ENCODE measurements at regions not wholly inside any gene's neighbourhood (a gene's known extent, or its start where the extent isn't known, plus 50 kb on each side); places are given as distances from the start of the nearest gene placed in this dataset.

DNA sequence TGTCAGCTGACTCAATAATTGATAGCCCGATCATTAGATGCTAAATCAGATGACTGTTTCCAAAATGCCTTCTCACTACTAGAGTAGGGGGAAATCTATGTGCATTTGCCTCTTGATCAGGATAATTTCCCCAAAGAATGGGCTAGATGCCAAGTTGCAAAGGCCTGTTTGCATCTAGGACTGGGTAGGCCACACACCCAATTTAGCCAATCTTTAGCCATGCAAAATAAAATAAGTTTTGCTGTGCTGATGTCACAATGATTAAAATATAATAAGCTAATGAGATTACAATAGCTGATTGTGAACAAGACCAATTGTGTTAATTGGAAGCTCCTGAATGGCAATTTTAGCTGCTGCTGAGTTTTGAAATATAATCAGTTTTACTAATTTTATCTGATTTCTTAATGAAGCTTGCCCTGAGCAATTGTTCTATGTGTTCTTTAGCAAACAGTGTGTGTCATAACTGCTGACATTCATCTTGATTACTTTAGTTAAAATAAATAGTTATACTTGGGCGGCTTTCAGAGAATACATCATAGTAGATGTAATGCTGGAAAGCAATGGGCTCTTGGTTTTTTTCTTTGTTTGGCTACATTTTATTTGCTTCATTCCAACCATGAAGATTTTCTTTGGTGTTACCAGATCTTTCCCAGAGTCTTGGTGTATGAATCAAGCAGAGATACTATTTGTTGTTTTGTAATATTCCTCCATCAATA lies 973.2 kb upstream of the SLC35B3 start:
- no peak for DNase-seq (ENCODE audit: low read depth in 2 of 2)

DNA sequence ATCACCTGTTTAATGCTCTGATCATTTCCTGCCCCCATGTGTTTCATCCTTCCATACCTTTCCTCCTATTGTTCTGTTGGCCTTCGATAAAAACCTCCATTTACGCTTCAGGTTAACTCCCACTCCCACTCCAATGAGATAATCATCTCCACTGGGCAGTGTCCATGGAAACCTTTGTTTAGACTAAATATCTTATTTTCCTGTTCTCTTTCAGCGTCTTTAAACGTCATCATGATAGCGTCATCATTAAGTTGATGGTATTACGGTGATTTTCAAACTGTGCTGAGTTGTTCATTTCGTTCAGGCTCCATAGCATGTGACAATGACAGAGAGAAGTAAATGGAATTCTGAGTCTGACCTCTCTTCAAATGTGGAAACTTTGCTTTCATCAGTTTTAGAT lies 970.5 kb upstream of the SLC35B3 start:
- DNase-seq (ENCODE audit: low read depth in 2 of 2), result no peak

DNA sequence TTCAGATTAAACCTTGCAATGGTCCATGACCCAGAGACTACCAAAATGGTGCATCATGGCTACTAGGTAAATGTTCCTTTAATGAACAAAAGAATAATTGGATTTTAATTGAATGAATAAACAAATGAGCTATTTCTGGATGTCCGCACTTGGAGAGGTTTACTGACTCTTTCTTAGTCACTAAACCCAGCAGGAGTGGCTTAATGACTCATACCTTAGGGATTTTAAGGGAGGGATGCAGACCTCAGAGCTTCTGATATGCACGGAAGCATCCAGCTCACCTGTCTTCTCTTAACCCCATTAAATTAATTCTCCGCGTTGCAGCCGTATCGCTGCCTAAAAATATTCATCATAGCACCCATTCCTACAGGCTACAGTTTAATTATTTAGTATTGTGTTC lies 970.0 kb upstream of the SLC35B3 start:
- DNase-seq (ENCODE audit: low read depth in 2 of 2), result no peak

DNA sequence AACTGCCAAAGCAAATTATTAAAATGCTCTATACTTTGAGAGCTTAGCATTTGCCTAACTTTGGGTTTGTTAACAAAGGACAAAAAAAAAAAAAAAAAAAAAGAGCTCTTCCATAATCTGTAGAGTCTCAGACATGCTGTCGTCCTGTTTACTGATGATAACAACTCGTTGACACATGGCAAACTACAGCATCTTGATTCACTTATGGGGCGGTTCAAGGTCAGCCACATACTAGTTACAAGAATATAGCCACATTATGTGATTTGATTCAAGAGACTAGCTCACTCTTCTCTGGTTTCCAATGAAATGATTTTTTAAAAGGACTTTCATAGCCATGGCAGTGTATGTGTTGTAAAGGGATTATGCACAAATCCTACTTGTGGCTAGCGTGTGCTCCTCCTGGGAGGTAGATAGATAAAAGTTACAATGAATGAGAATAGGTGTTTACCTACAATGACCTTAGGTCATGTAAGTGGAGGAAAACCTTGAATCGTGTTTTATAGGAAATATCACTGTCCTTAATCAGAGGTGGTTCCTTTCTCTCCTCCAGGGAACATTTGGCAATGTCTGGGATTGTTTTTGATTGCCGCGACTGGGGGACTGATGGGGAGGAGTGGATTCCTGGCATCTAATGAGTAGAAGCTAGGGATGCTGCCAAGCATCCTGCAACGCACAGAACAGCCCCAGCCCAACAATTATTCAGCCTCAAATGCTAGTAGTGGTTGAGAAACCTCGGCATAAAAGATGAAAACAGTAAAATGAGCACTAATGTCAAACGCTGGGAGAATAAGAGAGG lies 969.2 kb upstream of the SLC35B3 start:
- DNase-seq (ENCODE audit: low read depth in 2 of 2), result no peak

DNA sequence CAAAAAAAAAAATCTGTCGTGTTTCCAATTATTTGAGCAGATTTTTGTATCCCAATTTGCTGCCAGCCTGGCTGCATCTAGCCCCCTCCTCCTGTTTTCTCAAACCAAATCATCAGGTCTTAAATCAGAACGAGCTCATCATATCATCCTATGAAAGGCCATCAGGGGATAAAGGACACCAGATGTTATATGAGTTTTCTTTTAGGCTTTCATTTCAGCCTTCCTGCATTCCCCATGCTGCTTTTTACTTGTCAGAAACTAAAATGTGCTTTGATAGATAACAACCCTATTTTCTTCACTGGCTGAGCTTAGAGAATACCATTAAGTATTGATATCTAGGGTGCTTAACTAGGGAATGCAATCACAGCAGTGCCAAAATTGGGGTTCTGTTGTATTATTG lies 968.4 kb upstream of the SLC35B3 start:
- no peak for DNase-seq (ENCODE audit: low read depth in 2 of 2)

DNA sequence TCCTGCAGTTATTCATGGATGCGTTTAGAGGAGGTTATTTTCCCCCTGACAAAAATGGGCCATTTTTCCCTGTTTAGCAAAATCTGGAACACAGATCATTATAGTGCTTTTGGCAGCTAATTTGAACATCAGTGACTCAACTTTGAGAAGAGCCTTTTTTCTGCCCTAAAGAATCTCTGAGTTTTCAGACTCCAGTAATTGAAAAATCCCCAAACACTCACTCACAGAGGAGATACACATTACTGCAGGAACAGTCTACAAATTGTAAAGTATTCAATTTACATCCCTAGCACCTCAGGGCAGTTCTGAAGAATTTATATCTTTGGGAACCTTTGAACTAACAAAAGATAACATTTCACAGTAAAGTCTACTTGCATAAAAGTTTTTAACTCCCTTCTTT lies 966.6 kb upstream of the SLC35B3 start:
- DNase-seq (ENCODE audit: low read depth in 2 of 2), result no peak

DNA sequence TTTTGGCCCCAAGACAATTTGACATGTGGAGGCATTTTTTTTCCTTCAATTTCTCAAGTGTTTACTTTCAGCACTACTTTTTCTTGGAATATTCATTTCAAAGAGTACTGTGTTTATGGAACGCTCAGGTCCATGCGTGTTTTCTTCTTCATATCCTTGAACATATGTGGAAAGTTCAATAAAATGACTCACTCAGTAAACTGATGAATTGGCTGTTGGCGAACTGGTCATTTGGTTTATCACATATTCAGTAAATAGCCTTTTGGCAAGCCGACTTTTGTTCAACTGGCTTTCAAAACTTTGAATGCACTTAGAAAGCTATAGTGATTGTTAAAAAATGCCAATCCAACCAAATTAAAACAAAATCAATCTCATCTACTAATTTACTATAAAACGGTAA lies 964.6 kb upstream of the SLC35B3 start:
- no peak for DNase-seq (ENCODE audit: low read depth in 2 of 2)

DNA sequence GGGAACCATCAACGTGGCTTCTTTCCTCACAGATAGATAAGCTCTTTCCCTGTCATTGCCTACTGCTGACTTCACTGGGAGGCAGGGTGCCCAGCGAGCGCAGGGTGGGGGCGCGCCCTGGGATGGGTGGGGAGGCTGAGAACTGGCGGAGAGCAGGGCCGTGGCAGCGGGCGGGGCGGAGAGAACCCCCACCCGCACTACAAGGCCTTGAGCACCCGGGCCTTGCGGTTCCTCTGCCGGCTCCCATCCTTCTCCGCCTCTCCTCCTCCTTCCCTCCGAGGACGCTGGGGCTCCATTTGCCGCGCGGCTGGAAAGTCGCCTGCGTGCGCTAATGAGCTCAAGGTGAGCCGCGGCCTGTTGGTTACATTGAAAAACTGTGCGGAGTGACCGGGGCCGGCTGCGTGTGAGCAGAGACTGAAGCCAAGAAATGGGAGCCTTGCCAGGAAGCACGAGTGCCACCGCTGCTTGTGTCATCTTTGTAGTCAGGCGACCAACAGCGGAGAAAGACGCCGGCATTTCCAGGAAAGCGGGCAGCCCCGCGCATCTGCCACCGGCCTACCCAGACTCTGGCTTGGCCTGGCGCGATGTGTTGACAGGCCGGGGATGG lies 963.5 kb upstream of the SLC35B3 start:
- no peak for DNase-seq (ENCODE audit: low read depth in 2 of 2)

DNA sequence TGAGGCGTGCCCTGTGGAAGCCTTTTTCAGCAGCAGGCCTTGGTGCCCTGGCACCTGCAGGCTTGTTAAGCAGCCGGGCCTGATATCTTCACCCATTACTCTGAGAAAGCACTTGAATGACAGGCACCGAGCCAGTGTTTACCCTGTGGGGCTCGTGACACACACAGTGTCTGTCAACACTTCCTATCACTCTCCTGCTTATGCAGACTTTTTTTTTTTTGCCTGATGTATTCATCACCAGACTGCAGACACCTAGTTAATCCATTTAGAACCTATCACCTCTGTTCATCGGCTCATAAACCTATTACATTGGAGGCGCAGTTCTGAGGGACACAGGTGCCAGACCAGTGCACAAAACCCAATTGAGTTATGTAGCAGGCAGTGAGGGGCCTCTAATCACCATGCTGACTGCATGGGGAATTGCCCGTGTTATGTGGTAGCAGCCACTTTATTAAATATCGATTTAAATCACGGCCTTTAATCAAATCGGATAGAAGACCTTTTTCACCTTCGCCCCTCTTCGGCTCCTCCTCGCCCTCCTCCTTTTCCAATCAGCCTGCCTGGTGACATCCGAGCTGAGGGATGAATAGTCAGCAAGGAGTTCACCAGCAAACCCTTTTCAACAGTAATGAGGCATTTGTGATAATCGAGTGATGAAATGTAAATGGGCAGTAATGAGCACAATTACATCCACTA lies 962.9 kb upstream of the SLC35B3 start:
- no peak for DNase-seq (ENCODE audit: low read depth in 2 of 2)

DNA sequence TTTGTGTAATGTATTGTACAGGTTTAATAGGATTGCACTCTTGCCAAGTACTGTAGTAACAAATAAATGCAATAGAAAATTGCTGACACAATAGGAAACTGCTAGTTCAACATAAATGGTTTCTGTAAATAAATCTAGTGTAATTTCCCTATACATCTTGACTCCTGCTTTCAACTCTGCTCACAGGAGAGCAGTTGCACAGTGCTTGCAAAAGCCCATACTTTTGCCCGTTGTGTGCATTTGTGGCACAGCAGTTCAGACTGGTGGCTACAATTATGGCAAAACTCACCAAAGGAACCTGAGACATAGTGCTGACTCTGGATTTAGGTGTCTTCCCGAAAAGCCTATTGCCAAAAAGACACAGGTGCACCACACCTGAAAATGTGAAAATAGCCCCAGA lies 953.3 kb upstream of the SLC35B3 start:
- DNase-seq (ENCODE audit: low read depth in 2 of 2), result no peak

DNA sequence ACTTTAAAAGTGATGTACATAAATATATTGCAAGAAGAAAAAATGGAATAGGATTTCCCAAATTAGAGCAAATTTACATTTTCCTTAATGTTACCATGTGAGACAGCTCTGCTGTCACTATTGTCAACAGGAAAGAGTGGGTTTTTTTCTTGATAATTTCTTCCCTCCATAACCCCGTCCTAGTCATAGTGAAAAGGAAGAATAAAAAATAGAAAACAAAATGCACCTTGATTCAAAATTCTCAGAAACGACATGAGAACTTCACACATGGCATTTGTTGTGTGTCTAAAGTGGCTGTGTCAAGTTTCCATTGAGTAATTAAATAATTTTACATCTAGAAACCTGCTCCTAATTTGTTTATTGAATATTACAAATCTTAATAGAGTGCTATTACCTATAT lies 945.2 kb upstream of the SLC35B3 start:
- no peak for DNase-seq (ENCODE audit: low read depth in 2 of 2)

DNA sequence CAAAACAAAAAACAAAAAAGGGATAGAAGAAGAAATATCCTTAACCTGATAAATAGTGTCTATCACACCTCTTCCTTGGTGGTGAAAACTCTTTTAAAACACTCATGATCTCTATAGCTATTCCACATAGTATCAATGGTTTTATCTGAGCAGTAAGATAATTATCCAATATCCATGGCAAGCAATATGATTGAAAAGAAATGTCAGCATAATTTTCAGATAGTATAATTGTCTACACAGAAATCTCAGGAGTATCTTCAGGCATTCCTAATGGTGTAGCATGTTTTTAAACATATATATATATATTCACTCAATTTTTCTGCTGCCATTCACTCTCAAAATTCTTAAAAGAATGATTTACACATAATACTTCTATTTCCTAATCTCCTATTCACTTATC lies 938.0 kb upstream of the SLC35B3 start:
- DNase-seq (ENCODE audit: low read depth in 2 of 2), result no peak

DNA sequence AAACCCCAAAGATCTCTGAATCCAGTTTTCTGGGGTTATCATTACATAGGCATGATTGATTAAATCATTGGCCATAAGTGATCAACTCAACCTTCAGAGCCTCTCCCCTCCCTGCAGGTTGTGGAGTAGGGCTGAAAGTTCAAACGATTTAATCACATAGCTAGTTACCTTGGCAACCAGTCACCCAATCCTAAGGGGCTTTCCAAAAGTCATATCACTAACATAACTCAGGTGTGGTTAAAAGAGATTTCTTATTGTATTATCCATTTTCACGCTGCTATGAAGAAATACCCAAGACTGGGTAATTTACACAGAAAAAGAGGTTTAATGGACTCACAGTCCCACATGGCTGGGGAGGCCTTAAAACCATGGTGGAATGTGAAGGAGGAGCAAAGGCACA lies 935.1 kb upstream of the SLC35B3 start:
- DNase-seq (ENCODE audit: low read depth in 2 of 2), result no peak

DNA sequence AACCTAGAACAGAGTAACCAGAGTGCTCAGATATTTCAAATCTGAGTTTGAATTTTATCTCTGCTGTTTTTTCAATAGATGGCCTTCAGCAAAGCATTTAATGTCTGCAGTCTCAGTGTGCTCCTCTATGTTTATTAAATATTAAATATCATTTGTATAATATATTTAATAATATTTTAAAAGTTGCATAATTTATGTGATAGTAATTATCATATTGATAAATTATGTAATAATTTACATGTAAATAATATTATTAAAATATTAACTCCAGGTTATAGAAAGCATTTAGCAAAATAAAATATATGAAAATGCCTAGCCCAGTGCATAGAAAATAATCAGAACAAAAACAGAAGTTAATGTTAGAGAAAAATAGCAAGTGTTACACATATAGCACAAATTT lies 930.0 kb upstream of the SLC35B3 start:
- no peak for DNase-seq (ENCODE audit: low read depth in 2 of 2)

DNA sequence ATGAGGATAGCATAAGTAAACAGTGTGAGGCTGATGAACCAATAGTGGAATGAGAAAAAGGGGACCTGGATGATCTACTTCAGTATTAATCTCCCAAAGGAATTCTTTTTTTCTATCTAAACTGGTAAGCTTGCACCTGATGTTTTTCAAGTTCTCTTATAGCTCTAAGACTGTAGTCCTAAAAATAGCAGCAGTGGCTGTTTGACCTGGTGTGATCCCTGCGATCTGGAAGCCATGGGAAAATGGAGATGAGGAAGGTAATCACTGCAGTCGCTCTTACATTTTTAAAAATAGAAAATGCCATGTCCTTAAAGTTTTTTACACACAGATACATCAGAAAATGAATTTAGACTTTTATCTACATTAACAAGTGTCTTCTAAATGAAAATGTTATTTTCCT lies 926.4 kb upstream of the SLC35B3 start:
- DNase-seq (ENCODE audit: low read depth in 2 of 2), result no peak

DNA sequence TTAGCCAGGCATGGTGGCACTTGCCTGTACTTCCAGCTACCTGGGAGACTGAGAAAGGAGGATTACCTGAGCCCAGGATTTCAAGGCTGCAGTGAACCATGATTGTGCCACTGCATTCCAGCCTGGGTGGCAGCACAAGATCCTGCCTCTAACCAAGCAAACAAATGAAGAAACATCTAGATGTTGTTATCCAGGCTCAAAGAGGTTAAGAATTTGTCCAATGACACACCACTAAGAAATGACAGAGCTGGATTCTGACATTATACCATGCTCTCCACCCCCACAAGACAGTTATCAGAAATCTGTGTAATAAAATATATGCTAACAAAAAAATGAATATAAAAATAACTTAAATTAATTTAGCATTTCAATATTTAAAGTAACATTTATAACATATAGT lies 925.5 kb upstream of the SLC35B3 start:
- no peak for DNase-seq (ENCODE audit: low read depth in 2 of 2)

DNA sequence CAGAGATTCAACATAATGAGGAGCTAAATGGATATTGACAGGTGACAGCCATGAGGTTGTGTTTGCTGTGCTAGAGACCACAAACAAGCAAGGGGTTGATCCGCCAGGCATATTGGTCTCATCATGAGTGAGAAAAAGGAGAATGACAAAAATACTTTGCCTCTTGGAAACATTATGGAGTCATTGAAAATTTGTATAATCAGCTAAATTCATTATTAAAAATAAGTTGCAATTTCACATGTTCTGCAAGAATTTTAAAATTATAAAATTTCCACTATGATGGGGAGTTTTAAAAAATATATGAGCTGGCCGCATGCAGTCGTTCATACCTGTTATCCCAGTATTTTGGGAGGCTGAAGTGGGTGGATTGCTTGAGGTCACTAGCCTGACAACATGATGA lies 912.3 kb upstream of the SLC35B3 start:
- DNase-seq (ENCODE audit: low read depth in 2 of 2), result no peak

DNA sequence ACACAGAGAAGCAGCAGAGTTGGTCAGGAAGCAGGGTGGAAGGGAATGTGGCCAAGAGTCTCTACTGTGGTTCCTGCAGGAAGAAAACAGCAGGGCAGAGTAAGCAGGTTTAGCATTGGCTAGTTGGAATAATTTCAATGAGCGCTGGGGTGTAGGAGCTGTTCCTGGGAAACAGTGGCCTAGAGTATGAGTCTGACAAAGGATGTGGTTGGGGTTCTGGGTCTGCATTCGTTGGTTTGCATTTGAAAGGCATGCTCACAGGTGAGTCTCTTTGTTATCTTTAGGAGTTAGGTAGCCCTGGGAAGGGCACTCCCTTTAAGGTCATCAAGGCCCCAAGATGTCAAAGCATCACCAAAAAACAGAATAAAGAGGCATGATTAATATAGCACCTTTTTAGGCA lies 911.6 kb upstream of the SLC35B3 start:
- no peak for DNase-seq (ENCODE audit: low read depth in 2 of 2)

DNA sequence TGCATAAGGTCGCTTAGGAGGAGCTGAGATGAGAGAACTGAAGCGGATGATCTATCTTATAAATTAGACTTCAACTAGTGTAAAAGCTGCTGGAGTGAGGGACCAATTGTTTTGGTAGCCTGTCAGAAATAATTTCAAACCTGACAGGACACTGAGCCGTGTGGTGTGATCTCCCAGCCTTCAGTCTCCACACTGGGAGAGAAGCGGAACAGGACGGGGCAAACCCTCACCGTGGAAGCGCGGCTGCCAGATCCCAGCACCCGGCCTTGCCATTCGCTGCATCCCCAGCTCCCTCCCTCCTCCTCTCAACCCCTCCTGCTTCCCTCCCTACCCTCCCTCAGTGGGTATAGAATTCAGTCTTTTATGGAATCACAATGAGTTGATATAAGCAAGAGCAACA lies 900.1 kb upstream of the SLC35B3 start:
- DNase-seq (ENCODE audit: low read depth in 2 of 2), result no peak

DNA sequence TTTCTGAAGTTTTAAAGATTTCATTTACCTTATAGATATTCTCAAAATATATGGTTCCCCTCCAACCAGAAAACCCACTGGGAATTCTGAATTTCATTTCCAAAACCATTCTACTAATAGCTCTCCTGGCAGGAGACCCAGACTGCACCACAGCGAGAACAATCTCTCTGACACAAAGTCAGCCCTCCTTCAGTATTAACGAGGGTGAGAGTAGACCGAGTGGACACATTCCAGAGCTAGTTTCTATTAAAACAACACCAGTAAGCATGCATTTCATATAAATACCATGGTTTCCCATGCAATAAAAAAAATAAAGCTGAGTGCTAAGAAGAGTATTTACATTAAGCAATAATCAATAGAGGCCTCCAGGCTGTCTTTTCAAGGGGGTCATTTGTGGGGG lies 899.6 kb upstream of the SLC35B3 start:
- DNase-seq (ENCODE audit: low read depth in 2 of 2), result no peak

DNA sequence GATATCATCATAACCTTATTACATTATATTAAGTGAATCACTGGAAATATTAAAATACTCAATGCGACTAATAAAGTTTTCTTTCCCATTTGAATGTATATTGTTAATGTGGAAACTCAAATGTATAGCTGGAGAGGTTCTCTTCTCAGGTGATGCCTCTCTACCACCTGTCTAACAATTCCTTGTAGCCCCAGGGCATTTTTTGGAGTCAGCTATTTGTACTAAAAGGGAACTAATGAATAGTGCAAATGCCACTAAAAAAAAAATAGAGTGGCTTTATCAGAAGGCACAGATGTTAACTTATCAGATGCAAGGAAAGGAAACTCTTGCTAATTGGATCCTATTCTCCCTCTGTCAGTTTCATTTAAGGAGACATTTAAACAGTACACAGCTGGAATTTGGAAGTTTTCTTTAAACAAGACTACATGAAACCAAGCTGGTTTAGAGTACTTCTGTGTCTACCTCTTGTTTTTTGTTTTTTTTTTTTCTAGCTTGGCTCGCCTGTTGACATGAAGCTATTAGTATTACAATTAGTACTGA lies 897.0 kb upstream of the SLC35B3 start:
- DNase-seq (ENCODE audit: low read depth in 2 of 2), result no peak

DNA sequence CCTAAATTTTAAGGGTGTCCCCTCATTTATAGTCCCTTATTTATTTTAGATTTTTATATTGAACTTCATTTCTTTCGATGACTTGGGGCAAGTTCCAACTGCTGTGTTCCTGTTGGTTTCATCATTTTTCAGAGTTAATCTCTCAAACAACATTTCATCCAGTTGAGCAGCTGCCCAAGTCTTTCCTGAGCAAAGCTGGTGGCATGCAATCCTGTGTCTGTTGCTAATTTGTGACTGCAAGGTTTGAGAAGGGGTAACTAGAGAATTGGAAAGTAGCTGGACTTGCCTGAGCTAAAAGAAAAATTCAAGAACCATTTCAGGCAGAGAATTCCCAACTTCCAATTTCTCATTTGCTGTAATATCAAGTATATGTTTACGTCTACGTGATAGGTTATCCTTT lies 881.5 kb upstream of the SLC35B3 start:
- no peak for DNase-seq (ENCODE audit: low read depth in 2 of 2)

All from stimulated activated CD4-positive, alpha-beta T cell treated with anti-CD3 and anti-CD28 coated beads, Interleukin-1b, Interleukin-23, amount 100 ng/mL, for 4 hours (primary cell).